Stimulated activated CD4-positive, alpha-beta T cell treated with anti-CD3 and anti-CD28 coated beads, Interleukin-1b, Interleukin-23, amount 100 ng/mL, for 4 hours (primary cell): ENCODE measurements at regions not wholly inside any gene's neighbourhood (a gene's known extent, or its start where the extent isn't known, plus 50 kb on each side); places are given as distances from the start of the nearest gene placed in this dataset.
"Not testable (repeated sequence)": the region's sequence is repeated elsewhere in the genome, so short reads cannot be mapped to it uniquely, and the experiment has no call there.

Experiments
- DNase-seq, 2 donors: peaks; one replicate each; pipeline ENCODE4 v3.0.0-alpha.2; 2020; ENCODE audit warnings: low read depth in 2 of 2

DNA sequence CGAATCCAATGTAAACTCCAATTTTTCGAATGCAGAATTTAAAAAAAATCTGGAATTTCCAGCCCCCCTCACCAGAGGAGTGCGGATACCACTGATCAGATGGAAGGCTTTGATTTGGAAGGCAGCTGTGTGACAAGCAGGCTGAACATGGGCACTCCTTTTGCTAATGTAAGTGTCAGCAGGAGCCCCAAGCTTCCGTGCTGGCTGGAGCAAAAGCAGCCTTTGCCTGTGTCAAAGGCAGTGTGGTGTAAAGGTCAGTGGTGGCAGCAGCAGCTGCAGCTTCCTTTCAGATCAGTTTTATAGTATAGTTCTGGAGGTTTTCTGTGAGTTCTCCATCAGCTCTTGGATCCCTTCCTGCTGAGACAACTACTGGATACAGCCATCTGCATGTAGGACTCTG is 259.9 kb downstream of the CTH start:
- DNase-seq: no peak

DNA sequence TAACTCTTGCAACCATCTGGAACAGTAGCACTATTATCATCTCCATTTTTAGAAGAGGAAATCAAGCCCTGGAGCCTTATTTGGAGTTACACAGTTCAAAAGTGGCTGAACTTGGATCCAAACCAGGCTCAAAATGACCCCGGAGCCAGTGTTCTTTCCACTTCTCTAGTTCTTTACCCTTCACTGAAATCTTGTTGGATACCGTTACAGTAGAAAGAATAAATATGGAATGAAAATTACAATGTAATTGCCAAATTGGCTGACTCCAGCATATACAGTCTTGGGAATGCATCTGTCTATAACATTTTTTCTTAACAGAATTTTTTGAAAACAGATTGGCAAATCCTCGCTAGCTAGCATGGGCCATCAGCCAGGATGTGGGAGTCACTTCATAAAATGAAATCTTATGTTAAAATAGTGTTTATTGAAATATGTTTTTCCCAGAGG is 261.4 kb downstream of the CTH start:
- no peak for DNase-seq

DNA sequence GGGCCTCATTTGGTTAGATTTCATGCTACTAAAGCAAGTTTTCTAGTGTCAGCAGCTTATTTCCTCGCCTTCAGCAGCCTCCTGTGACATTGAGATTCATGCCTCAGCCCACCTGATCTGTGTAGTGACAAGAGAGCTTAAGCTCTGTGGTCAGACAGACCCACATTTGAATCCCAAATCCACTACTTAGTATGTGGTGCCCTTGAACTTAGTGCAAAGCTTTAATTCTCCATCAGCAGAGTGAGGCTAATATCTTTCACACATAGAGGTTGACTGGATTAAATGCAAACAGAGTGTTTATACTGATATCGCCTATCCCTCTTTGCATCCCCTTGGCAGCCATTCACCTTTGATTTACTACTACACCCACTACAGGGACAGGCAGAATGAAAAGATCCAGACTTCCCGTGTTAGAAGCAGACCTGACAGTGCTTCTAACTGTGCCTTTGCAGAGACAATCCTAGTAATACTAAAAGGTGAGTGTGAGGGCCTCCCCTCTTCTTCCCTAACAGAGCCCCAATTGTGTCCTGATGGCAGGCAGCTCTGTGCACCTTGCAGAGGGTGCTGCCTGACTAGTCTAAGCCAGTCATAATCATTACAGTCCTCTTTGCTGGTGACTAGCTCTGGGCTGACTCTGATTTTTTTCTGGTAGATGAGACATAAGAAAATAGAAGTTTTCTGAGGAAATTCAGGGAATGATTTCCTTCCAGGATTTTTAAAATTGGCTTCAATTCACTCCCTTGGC is 264.0 kb downstream of the CTH start:
- no peak for DNase-seq

DNA sequence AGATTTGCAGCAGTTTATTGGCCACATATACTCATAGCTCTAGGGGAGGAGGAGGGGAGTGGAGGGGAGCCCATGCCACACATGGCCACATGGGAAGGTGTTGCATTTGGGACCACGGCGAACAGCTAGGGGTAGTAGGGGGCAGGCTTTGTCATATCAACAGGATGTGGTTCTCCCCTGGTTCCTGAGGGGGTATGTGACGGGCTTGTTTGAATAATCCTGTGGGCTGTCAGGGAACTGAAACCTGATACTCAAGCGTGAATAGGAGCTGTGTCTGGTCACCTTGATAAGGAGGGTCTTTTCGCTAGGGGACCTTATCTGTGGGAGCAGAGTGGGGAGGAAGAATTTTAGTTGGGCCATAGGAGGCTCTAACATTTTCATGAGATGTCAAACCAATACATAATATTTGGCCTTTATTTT is 264.7 kb downstream of the CTH start:
- no peak for DNase-seq

DNA sequence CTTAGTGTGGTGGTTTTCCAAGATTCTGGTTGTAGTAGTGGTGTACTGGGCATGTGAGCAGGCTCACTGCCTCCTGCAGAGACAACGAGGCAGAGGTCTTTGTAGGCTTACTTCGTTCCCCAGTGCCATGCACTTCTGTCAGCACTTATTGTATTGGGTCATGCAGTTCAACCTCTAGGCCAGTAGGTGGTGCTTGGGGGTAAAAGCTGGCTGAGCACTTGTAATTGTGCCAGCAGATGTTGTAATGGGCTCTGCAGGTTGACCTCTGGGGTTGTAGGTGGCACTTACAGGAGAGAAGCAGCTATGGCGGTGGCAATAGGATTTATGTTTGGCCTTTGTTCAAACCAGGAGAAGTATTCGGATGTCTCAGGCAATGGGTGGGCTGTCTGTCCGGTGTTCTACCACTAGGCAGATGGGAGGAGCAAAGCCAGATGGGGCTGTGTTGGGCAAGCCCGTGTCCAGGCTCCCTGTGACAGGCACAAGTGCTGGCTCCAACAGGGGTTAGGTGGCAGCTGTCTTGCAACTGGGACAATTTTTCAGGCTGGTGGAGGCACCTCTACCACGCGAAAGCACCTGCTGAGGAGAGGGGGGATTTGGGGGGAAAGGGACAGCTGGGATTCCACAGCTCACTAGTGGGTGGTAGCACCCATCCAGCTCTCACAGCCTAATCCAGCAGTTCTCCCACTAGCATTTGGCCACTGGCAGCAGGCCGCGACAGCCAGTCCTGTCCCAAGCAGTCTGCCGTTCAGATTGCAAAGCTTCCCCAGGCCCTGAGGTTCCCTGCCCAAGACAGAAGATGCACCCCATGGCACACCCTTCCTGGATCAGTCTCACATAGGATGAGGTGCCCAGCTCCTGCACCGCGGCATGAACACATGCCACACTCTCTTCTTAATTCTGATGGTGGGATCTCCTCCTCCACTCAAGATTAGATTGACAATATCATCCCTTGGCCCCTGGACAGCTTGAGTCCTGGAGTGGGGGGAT is 274.5 kb downstream of the CTH start:
- peak in 1 of 2 donors; percentile 1 for DNase-seq

DNA sequence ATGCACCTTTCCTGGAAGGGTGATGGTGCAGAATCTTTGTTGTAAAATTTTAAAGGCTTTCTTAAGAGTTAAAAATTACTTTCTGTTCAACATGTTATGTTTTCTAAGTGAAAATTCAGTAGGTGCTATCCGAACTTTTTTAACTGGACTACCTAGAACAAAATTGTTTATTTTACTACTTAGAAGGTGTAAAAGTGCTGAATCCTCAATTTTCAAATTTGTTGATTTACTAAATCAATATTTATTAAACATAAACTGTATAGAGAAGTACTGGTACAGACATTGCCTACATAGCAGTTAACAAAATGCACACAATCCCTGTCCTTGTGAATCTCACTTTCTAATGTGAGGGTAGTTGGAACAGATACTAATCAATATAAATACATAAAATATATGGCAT is 277.5 kb downstream of the CTH start:
- no peak for DNase-seq

DNA sequence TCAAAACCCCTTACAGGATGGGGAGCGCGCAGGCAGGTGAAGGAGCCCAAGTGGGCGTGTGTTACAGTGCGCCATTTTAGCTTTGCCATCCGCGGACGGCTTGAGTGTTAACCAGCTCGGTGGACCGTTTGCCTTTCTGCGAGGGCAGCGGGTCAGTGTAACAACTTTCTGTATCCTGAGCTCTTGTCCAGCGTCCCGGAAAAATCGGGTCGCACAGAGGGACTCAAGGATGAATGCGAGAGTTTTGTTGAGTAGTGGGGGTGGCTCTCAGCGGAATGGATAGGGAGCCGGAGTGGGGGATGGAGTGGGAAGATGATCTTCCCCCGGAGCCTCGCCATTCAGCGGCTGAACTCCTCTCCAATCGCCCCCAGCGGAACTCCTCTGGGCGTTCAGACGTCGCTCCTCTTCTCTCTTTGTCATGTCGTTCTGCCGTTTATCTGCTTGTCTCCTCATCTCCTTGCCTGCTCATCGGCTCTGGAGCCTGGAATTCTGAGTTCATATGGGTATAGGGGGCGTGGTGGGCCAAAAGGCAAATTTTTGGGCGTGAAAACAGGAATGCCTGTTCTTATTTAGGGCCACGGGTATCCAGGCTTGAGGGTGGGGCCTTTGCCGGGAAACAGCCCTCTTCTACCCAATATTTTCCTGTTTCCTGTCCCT is 295.4 kb downstream of the CTH start:
- no peak for DNase-seq

DNA sequence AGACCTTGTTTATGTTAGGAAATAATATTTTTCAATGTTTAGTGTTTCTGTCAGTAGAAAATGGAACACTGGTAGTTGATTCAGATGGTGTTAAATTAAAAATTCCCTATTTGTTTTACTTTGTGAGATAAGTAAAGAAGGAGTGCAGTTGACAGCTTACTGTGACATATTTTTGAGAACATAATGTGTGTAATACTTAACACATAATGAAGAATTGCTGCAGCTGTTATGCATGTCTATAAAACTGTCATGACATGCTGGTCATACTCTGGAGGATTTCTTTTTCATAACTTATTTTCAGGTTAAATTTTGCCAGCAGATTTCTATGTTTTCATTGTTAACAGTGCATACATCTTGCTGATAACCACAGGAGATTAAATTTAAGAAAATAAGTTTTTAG is 296.1 kb downstream of the CTH start:
- DNase-seq: no peak

DNA sequence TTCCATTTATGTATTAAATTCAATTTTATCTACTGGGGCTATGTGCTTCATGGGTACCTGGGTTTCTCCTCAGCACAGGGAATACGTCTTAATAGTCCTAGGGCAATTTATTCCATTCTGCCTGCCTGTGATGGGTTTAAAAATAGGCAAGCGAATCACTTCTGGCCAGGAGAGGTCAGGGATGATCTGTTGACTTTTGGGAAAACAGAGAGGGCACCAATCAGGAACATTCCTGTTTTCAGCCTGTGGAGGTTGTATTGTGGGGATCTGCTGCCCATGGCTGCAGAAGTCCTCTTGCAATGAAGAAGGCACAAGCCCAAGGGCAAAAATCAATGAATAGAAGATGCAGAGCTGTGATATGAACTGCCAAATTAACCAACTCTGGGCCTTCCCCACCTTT is 303.1 kb downstream of the CTH start:
- DNase-seq: no peak

DNA sequence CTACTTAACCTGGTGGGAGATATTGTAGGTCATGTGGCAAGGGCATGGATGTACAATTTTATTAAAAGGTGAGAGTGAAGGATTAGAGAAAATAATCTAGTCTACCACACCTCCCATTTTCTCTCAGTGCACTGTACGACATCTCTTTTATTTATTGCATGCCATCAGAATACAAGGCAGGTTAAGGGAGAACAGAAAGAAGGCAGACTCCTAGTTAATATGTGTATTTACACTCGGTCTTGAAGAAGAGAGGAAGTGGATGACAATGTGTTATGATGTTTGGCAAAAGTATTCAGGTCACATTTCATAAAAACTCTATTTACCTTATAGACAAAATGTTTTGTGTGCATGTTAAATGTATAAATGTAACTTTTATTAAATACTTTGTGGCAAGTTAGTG is 306.1 kb downstream of the CTH start:
- no peak for DNase-seq

DNA sequence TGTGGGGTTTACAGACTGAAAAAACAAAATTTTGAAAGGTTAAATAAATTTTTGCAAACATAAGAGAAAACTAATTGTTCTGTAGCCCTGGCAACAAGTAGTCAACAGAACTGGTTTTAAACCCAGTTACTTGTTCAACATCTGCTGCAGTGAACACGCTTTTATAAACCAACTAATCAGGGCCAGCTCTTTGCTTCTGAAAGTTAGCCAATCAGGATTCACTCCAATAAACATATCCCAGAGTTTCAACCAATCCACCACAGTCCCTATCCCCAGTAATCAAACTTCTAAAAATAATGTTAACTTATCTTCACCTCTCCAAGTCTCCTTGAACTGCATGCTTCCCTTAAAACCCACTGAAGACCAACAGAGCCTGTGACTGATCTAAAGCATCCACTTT is 306.6 kb downstream of the CTH start:
- no peak for DNase-seq

DNA sequence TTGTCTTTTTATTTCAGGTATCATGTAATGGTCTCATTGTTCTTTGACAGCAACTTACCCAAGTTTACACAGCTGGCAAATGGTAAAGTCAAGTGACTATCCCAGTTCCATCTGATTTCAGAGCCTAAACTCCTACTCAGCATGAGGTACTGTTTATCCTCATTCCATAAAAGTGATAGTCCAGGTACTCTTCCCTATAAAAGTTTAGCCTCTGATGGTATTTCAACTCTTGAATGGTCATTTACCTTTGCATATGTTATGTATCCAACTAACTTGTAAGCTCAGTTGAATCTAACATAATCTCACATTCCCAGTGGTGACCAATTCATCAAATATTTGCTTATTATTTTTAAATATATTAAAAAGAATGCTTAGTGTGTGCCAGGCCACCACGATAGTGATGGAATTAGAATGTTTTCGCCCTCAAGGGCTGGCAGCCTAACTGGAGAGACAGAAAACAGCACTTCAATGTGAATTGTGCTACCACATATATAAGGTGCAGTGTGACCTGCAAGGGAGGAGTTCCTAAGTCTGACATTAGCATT is 307.1 kb downstream of the CTH start:
- DNase-seq: no peak

DNA sequence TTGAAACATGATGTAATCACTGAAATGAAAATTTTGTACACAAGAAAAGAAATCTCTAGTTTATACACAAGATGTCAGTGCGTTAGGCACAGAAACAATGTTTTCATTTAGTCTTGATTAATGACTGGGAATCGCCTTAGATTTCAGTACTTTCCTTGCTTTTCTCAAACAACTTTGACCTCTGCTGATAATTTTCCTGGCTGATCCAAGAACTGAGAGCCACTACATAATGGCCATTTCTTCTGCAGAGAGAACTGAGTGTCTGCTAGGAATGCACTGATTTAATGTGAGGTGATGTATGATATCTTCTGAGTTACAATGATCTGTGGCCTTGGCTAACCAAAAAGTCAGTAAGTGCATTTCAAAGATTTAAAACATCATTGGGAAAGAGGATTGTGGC is 308.1 kb downstream of the CTH start:
- DNase-seq: no peak

DNA sequence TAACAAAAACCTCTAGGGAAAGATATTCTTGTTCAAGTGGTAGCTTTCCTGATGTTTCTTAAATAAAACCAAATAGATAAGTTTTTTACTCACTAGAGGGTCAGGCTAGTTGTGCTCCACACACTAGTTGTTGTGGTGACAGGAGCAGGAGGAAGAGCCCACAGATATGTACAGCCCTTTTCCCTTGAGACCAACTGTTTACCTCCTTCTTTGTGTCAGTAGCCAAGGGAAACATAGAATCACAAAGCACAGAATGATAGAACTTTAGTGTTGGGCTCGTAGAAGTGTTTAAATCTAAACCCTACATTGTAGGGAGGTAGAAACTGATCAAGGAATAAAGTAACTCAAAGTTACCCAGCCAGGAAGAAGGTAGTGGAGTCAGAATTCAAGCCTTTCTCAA is 309.0 kb downstream of the CTH start:
- no peak for DNase-seq

DNA sequence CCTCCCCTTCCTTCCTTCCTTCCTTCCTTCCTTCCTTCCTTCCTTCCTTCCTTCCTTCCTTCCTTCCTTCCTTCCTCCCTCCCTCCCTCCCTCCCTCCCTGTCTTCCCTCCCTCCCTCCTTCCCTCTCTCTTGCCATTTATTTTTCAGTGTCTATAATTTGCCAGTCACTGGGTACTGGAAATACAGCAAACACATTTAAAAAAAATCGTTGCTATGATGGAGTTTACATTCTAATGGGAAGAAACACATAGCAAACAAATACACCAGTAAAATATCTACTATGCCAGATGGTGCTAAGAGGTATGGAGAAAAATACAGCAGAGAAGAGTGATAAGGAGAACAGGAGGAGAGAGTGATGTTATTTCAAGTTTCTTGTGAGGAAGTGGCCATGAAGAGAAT is 309.5 kb downstream of the CTH start:
- no peak for DNase-seq

DNA sequence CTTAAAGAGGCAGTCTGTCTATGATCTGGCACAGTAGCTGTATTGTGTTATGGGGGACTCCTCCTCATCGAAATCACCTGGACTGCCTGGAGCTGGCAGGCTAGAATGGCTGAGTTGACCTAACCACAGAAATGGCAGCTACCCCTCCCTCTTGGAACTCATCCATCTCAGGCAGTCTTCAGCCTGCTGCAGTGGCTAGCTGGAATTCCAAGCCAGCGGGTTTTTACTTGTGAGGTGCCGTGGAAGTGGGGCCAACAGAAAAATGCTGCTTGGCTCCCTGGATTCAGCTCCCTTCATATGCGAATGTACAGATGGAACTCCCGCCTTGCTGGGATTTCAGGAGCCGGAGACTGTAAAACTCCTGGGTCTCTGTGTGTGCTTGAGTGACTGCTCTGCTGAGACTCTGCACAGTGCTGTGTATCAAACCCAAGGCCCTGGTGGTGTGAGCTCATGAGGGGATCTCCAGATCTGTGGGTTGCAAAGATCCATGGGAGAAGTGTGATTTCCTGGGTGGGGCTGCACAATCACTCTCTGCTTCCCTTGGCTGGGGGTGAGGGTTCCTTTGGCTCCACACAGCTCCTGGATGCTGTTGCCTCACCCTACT is 316.9 kb downstream of the CTH start:
- DNase-seq: no peak

DNA sequence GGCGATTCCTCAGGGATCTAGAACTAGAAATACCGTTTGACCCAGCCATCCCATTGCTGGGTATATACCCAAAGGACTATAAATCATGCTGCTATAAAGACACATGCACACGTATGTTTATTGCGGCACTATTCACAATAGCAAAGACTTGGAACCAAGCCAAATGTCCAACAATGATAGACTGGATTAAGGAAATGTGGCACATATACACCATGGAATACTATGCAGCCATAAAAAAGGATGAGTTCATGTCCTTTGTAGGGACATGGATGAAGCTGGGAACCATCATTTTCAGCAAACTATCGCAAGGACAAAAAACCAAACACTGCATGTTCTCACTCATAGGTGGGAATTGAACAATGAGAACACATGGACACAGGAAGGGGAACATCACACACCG is 311.1 kb downstream of the PTGER3 start:
- DNase-seq: not testable (repeated sequence)

DNA sequence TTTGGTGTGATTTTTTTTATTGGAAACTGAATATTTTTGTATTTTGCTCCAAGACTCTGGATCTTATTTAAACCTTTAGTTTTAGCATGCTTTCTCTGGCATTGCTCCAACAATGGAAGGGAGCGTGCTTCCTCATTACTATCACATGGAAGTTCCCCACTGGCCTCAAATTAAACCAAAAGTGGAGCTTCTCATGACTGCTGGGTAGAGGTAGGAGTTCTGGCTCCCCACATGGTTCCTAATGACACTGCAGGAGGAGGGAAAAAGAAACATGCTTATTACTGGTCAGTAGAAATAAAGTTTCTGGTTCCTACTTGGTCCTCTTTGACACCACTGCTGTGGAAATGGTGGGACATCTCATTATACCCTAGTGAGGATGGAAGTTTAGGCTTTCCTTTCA is 310.5 kb downstream of the PTGER3 start:
- no peak for DNase-seq

DNA sequence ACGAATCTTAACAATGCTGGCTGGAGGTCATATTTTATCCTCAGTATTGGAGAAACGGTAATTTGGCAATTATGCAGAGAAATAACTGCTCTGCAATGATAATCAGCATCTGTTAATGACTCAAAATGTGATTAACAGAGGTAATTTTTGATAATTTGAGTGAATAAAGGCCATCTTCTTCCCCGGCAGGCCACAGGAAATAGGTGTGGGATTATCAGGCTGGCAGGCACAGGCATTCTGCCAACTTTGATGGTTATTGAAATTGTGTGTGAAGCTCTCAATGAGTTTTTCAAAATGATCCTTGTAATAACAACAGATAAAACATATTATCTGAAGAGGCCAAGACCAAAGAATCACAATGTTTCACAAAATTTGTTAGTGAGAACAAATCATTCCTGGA is 309.0 kb downstream of the PTGER3 start:
- DNase-seq: no peak

DNA sequence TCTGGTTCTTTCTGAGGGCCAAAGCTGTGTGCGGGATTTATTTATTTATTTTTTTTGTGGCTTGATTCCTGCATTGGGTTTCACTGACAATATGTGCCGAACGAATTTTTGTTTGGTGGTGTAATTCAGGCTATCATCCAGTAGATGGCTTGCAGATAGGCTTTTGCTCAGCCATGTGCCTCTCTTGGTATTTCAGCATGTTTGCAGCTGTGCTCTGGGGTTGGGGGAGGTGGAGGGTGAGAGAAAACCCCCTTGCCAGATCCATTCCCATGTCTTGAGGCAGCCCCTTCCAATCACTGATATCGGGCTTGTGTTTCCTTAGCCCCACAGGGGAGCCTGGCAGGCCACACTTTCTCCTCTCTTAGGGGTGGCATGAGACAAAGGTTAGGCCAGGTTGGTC is 302.4 kb downstream of the PTGER3 start:
- DNase-seq: no peak

DNA sequence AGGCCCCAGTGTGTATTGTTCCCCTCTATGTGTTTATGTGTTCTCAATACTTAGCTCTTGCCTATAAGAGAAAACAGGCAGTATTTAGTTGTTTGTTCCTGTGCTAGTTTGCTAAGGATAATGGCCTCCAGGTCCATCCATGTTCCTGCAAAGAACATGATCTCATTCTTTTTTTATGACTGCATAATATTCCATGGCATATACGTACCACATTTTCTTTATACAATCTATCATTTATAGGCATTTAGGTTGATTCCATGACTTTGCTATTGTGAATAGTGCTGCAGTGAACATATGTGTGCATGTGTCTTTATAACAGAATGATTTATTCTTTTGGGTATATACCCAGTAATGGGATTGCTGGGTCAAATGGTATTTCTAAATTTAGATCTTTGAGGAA is 301.6 kb downstream of the PTGER3 start:
- not testable (repeated sequence) for DNase-seq

DNA sequence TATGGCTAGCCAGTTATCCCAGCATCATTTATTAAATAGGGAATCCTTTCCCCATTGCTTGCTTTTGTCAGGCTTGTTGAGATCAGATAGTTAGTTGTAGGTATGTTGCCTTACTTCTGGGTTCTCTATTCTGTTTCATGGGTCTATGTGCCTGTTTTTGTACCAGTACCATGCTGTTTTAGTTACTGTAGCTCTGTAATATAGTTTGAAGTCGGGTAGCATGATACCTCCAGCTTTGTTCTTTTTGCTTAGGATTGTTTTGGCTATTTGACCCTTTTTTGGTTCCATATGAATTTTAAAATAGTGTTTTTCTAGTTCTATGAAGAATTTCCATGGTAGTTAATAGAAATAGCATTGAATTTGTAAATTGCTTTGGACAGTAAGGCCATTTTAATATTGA is 300.5 kb downstream of the PTGER3 start:
- DNase-seq: not testable (repeated sequence)
